ENCODE measurements at regions not wholly inside any gene's neighbourhood (a gene's known extent, or its start where the extent isn't known, plus 50 kb on each side); places are given as distances from the start of the nearest gene placed in this dataset.
"Not testable (repeated sequence)": the region's sequence is repeated elsewhere in the genome, so short reads cannot be mapped to it uniquely, and the experiment has no call there.

DNA sequence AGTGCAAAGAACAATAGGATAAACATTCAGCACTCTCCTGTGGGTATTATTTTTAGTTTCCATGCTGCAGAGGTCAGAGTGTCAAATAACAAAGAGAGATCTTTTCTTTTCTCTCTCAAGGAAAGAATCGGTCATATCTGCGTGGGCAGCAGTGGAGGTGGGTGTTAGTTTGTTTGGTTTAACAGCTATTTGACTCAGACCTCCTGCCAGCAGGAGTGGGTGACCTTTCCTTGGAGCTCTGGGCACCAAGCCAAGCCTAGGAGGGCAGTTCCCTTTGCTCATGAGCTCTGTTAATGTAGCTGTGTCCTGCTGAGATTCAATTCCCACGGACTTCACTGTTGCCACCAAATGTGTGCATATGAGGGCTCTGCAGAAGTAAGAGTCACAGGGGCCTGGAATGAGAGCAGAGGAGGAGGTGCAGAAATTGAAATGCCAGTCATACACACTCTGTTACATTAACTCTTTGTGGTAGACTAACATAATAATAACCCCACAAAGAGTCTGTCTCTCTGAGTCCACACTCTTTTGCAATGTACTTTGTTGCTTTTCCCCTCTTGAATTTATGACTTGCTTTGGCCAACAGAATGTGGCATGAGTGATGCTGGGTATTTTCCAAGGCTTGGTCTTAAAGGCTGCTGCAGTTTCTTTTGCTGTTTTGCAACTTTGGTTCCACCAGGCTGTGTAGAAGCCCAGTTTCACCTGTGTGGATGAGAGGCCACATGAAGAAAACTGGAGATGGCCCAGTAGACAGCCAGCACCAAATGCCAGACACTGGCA is 76.0 kb upstream of the GRK3 start:
- DNase-seq (ENCODE audit: low spot score): peak; percentile 27

DNA sequence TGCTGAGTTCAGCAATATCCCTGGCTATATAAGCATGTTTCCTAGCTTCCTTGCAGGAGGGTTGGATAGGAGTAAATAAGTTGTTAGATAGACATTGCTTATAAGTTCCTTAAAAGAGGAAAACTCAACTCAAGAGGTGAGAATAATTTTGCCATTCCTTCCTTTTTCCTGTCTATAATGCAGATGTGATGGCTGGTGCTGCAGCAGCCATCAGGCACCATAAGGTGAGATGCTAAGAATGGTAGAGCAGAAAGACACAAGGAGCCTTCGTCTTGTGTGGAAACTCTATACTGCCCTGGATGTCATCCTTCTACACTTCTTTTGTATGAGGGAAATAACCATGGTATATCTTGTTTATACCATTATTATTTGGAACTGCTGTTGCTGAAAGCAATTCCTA is 74.5 kb upstream of the GRK3 start:
- no peak for DNase-seq (ENCODE audit: low spot score)

DNA sequence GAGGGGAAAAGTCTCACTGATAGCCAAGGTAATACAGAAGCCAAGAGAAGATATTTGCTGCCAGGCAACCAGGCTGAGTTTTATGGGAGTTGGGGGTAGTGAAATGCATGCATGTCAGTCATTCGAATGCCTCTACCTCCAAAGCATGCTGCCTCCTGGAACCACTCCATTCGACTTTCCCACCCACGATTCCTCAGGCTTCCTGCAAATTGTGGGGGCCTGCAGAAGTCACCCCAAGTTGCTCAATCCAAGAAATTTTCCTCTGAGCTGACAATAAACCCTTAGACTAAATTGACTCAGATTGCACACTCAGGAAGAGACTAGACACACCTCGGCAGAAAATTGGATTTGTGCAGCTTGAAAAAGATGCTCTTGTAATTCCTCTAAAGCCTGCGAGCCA is 73.6 kb upstream of the GRK3 start:
- DNase-seq (ENCODE audit: low spot score): no peak

DNA sequence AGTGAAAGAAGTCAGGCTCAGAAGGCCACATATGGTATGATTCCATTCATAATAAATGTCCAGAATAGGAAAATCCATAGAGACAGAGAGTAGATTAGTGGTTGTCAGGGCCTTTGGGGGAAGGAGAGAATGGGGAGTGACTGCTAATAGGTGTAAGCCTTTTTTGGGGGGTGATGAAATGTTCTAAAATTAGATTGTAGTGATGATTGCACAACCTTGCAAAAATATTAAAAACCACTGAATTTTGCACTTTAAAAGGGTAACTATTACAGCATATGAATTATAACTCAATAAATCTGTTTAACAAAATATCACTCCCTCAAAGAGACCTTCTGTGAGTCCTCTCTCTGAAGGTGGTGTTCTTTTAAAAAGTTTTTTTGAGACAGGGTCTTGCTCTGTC is 72.3 kb upstream of the GRK3 start:
- no peak for DNase-seq (ENCODE audit: low spot score)

DNA sequence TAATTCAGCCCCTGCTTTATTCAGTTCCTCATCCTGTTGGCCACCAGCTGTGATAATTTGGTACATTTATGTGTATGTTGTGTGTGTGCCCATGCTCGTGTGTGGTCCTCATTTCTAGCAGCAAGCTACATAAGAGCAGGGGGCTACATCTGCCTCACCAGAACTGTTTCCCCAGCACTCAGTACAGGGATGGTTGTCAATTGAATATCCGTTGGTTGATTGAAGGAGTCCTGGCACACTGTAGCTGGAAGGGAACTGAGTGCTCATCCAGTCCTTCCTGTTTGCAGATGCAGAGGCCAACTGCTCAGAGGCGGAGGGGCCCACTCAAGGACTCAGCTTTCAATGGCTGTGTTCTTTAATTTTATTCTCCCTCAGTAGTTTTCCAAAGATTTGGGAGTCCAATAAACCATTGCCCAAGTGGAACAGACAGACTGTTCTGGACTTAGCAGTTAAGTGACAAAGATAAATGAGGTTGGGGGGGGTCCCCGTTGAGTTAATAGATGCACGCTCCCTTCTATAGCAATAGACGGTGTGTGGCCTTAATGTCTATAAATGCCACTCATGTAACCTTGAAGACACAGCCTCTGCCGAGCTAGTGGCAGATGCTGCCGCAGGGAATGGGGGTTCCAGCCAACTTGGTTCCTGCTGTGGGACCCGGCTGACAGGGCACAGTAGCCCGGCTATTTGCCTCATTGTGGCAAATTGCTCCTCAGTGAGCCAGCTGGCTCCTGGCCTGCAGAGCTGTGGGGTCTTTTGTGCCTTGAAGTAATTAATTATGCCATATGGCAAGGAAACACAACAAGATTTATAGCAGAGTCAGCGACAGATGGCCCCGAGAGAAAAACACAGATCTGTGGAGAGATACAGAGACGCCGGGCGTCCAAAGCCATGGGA is 71.4 kb upstream of the GRK3 start:
- DNase-seq (ENCODE audit: low spot score): no peak

DNA sequence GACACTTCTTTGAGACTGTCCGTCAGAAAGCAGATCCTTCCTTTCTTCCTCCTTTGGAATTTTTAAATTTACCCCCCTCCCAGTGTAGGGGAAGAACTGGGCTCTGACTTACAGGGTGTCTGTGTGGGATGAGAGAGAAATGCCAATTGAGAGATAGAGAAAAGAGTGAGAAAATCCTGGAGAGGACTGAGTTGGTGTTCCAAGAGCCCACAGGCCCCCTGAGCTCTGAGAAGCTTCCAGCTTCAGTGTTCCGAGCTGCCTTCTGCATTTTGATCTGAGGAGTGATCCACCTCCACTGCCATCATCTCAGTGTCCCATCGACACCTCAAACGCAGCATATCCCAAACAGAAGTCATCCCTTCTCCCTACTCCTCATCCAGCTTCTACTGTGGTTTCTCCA is 70.7 kb upstream of the GRK3 start:
- DNase-seq (ENCODE audit: low spot score): no peak

DNA sequence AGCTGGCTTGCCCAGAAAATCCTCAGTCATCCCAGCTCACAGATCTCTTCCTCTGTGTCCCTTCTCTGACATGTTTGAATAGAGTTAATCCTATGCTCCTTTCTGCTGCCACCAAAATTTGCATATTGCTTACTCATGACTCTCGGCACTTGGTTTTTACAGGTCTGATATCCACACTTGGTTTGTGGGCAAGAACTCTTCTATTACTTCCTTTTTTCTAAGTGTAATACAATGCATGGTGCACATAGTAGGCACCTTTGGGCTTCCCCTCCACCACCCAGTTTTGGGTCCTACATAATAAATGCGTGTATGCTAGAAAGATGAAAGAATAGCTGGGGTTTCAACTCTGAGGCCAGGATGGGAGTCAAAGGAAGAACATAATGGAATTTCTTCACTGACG is 69.7 kb upstream of the GRK3 start:
- DNase-seq (ENCODE audit: low spot score): no peak

DNA sequence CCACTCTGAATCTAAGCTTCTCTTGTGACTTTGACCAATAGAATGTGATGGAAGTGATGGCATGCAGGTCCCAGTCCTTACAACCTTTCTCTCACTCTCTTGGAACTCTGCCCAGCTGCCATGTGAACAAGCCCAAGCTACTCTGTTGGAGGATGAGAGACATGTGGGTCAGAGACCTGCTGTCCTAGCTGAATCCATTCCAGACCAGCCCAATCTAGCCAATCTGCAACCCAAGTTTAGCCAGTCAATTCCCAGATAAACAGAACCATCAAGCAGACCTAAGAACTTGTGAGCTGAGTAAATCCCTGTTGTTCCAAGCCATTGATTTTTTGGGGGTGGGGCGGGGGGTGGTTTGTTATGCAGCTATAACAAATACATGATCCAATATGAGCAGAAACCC is 69.2 kb upstream of the GRK3 start:
- no peak for DNase-seq (ENCODE audit: low spot score)

DNA sequence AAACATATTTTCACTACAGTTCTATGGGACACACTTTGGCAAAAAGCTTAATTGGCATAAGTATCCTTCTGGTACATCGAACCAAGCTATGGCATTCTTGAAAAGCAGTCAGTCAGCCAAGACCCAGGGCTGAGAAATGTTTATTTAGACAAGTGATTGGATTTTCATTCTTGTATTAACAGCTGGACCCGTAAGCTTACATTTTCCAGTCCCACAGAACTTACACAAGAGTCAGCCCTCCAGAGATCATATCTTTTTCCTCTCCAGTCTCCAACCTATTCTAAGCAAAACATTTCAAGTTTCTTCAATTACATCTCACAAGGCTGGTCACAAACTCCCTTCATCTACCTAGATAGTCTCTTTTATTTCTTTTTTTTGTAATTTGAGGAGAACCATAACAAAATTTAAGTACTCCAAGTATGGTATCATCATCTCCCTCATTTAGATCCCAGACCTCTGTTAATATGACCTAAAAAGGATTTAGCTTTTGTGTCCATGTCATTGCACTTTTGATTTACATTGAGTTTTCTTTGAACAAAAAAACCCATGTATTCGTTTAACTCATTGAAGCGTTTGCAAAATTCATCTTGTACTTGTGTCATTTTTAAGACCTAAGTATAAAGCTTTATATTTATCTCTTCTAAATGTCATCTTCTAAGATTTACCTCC is 67.9 kb upstream of the GRK3 start:
- no peak for DNase-seq (ENCODE audit: low spot score)

DNA sequence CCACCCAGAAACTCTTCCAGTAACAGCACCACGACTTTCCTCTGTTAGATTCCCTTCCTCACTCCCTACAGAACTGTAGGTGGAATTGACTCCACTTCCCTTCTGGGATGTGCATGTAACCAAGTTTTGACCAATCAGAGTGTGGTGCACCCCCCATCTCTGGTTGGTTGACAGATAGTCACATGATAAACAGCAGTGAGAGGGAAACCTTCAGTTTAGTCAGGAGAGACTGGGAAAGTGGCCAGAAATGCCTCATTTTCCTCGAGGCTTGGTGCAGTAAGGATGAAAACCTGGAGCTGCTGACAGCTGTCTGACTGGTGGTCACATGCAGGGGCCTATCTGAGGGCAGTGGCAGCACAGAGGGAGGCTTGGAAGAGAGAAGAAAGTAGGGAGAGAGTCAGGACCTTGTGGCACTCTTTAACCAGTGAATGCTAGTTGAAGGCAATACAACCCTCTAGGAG is 67.3 kb upstream of the GRK3 start:
- DNase-seq (ENCODE audit: low spot score): no peak

DNA sequence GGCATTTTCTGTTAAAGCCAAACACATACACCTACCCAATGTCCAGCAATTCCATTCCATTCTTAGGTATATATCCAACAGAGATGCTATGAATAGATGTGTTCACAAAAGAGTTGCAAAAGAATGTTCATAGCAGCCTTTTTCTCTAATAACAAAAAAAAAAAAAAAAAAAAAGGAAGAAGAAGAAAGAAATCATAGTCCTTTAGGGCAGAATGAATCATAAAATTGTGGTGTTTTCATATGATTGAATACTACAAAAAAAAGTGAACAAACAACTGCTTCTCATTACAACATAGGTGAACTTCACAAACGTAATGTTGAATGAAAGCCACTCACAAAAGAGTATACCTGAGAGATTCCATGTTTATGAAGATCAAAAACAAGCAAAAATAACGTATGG is 66.8 kb upstream of the GRK3 start:
- DNase-seq (ENCODE audit: low spot score): no peak

DNA sequence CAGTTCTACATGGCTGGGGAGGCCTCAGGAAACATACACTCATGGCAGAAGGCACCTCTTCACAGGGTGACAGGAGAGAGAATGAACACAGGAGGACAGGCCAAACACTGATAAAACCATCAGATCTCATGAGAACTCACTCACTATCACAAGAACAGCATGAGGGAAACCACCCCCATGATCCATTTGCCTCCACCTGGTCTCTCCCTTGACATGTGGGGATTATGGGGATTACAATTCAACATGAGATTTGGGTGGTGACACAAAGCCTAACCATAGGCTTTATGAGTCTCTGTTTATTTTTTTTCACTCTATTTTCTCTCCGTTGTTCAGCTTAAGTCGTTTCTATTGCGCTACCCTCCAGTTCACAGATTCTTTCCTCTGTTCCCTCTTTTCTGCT is 63.8 kb upstream of the GRK3 start:
- DNase-seq (ENCODE audit: low spot score): not testable (repeated sequence)

DNA sequence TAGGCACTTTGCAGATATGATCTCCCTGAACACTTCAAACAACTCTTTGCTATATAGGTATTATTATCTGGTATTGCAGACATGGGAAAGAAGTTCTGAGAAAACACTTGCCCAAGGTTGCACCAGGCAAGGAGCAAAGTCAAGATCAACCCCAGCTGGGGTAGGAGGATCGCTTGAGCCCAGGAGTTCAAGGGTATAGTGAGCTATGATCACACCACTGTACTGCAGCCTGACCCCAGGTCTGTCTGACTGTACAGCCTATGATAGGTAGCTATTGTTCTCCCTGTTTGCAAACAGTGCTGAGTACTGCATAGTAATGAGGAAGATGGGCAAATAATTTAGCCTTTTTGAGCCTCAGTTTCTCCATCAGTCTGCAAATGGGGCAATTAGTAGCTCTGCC is 60.5 kb upstream of the GRK3 start:
- DNase-seq (ENCODE audit: low spot score): not testable (repeated sequence)

DNA sequence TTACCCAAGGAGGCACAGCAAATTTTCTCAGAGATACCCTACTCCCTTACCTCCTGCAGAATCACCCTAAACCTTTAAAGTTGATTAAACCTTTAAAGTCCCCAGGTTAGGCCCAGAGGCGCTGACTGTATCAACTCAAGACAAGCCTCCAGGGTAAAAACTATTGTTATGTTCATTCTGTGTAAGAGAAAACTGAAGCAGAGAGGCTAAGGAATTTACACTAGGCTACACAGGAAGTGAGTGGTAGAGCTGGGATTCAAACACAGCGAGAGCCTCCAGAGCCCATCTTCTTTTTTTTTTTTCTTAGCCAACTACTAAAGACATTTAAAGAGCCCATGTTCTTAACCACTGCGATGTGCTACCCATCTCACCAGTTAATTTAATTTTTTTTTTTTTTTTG is 56.3 kb upstream of the GRK3 start:
- DNase-seq (ENCODE audit: low spot score): no peak

DNA sequence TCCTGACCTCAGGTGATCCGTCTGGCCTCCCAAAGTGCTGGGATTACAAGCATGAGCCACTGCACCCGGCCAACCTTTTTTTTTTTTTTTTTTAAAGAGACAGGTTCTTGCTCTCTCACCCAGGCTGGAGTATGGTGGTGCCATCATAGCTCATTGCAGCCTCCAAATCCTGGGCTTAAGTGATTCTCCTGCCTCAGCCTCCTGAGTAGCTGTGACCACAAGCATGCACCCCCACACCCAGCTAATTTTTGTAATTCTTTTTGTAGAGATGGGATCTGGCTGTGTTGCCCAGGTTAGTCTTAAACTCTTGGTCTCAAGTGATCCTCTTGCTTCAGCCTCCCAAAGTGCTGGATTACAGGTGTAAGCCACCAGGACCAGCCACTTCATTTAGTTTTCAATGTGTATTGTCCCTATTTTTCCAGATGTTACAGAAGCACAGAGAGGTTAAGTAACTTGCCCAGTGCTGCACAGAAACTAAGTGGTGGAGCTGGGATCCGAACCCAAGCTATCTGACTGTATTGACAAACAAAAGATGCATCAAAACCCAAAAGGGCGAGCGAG is 55.6 kb upstream of the GRK3 start:
- no peak for DNase-seq (ENCODE audit: low spot score)

DNA sequence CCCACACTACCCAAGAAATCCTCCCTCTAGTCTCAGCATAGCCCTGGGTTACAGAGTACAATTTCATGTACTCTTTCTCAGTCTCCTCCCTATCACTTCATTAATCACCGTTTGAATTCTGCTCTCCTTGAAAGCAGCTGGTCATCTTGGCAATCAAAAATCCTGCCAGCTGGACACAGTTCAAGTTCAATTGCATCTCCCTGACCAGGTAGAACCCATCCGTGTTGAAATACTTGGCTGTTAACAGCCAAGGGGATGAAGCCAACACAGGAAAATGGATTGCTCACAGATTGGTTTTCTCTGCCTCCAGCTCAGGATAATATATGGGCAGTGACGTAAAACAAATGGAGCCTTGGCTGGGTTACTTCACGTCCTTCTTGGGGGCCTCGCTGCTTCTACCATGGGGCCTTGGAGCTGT is 55.1 kb upstream of the GRK3 start:
- DNase-seq (ENCODE audit: low spot score): no peak

DNA sequence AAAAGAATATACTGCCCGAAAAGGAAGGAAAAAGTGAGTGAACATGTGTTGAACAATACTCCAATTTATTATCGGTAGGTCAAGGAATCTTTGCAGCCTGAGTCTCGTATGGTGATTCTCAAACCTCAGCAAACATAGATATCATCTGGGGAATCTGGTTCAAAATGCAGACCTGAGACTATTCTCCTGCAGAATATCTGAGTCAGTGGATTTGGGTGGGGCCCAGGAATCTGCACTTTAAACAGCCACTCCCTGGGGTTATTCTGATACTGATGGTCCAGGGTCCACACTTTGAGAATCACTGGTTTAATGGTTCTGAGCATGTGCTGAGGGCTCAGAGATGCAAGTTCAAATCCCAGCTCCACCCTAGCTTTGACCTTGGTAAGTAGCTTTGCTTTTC is 53.6 kb upstream of the GRK3 start:
- DNase-seq (ENCODE audit: low spot score): no peak

DNA sequence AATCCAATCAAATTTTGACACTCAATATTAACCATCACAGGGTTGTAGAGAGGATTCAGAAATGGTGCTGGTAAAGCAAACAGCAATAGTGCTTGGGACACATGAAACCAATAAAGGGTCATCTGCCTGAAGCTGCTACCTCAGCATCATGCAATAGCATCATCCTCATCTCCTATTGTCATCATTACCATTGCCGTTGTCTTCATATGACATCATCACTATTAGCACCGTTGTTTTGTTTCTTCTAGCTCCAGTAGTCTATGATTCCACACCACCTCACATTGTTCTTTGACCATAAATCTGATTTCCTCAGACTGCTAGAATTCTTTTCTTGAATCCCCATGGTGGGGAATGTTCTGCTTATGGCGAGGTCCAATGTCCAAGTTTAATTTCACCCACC is 52.8 kb upstream of the GRK3 start:
- no peak for DNase-seq (ENCODE audit: low spot score)

DNA sequence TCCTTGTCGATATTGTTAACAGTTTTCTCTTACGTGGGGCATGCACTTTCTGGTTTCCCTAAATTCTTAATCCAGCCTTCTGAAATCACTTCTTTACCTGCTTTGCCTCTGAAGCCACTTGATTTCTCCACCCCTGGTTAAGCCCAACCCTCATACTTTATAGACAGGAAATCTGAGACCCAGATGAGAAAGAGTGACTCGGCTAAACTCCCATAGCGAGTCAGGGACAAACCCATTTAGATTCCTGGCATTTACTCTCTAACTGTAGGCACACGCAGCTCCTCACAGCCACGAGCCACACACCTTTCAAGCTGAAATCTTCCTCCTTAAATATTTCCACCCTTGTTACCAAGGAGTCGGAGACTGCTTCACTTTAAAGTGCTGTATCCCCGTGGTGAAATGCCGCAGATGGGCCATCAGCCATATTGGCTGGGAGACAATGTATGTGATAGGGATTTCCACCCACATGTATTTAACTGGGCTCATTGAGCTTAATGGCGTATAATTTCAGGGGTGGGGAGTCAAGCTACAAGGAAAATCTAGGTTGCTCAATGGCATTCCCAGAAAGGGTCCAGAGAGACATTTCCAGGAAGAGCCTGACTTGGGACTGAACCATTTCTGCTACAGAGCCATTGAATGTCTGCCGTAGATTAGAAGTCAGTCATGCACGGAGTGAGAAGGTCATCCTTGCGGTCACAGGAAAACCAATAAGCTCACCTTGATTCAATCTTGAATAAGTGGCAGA is 49.9 kb upstream of the GRK3 start:
- no peak for DNase-seq (ENCODE audit: low spot score)
